ENCODE measurements at regions not wholly inside any gene's neighbourhood (a gene's known extent, or its start where the extent isn't known, plus 50 kb on each side); places are given as distances from the start of the nearest gene placed in this dataset.

DNA sequence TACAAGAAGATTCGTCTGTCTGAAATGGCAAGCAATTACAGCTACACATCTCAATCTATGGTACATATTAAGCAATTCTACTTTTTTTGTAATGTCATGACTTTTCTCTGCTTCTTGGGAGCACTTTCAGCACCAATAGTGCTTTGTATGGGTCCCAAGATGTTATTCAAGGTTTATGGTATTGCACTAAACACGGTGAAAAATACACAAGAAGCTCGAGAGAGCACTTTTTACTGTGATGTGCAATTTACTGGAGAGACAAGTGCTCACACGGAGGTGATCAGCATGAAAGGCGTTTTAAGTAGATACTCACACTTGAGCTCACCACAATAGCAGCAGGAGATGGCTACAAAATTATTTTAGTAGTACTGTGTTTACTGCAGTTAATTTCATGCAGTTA is 783.6 kb downstream of the CBLN2 start (continued):
- no peak for TF ChIP-seq ZNF274 (IDR thresholded peaks at IDR 0.05; ENCODE audit: low read depth, low read length)
- TF ChIP-seq, protein P1, sequence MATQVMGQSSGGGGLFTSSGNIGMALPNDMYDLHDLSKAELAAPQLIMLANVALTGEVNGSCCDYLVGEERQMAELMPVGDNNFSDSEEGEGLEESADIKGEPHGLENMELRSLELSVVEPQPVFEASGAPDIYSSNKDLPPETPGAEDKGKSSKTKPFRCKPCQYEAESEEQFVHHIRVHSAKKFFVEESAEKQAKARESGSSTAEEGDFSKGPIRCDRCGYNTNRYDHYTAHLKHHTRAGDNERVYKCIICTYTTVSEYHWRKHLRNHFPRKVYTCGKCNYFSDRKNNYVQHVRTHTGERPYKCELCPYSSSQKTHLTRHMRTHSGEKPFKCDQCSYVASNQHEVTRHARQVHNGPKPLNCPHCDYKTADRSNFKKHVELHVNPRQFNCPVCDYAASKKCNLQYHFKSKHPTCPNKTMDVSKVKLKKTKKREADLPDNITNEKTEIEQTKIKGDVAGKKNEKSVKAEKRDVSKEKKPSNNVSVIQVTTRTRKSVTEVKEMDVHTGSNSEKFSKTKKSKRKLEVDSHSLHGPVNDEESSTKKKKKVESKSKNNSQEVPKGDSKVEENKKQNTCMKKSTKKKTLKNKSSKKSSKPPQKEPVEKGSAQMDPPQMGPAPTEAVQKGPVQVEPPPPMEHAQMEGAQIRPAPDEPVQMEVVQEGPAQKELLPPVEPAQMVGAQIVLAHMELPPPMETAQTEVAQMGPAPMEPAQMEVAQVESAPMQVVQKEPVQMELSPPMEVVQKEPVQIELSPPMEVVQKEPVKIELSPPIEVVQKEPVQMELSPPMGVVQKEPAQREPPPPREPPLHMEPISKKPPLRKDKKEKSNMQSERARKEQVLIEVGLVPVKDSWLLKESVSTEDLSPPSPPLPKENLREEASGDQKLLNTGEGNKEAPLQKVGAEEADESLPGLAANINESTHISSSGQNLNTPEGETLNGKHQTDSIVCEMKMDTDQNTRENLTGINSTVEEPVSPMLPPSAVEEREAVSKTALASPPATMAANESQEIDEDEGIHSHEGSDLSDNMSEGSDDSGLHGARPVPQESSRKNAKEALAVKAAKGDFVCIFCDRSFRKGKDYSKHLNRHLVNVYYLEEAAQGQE (IDR thresholded peaks at IDR 0.05; ENCODE audit: low read depth) = no peak
- TF ChIP-seq, protein P2, sequence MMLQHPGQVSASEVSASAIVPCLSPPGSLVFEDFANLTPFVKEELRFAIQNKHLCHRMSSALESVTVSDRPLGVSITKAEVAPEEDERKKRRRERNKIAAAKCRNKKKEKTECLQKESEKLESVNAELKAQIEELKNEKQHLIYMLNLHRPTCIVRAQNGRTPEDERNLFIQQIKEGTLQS (IDR thresholded peaks at IDR 0.05) = no peak

- Histone ChIP-seq H3K9me3 (ENCODE audit: control insufficient read depth in 1 of 2, insufficient read depth in 1 of 2, low read depth in 1 of 2, low read length in 2 of 2) (peaks cover 11 to 31% of the 10 kb centered on the region in 2 experiments; a peak in 2 of 4 replicates), H3K36me3 (ENCODE audit: control insufficient read depth in 1 of 2, insufficient read depth in 2 of 2, low read length in 2 of 2) (no peaks in the 10 kb centered on the region), H2AFZ (ENCODE audit: low read depth, low read length, poor library complexity, severe bottlenecking) (no peak overlapping the region), H3K4me3 (replicated peaks in 1 of 2; ENCODE audit: low read depth in 1 of 2, low read length in 2 of 2) (no peak overlapping the region), H3K4me1 (ENCODE audit: control insufficient read depth in 1 of 2, insufficient read depth in 2 of 2, low read length in 2 of 2) (no peaks in the 10 kb centered on the region), H3K4me2 (ENCODE audit: low read length) (no peak overlapping the region), H3K27me3 (ENCODE audit: insufficient read depth, low read length) (no peaks in the 10 kb centered on the region), H4K20me1 (ENCODE audit: insufficient read depth) (no peaks in the 10 kb centered on the region), H3K27ac (ENCODE audit: low read depth, low read length) (no peak overlapping the region), H3K9me2 (ENCODE audit: insufficient read depth) (no peaks in the 10 kb centered on the region), H3K9ac (ENCODE audit: low read length) (no peak overlapping the region), H3K79me2 (ENCODE audit: insufficient read depth, low read length) (no peaks in the 10 kb centered on the region)
- intact Hi-C loops (cut with micrococcal nuclease) = no loop called here
- ATAC-seq (no peak), DNase-seq (ENCODE audit: low read depth, low spot score) (no peak)
- POLR2A ChIA-PET = no interaction called here
- CTCF ChIA-PET = no interaction called here
- TF ChIP-seq RAD21 (IDR thresholded peaks at IDR 0.05; ENCODE audit: low read depth) (no peak), POLR2A (IDR thresholded peaks at IDR 0.05; ENCODE audit: borderline replicate concordance, extremely low read depth, insufficient read depth, insufficient read length) (no peak), EZH2phosphoT487 (IDR thresholded peaks at IDR 0.05; ENCODE audit: borderline replicate concordance) (no peak), JUND (IDR thresholded peaks at IDR 0.05) (no peak), FOSL1 (IDR thresholded peaks at IDR 0.05; ENCODE audit: low read depth) (no peak), SIN3A (IDR thresholded peaks at IDR 0.05; ENCODE audit: low read depth) (no peak), ELF1 (IDR thresholded peaks at IDR 0.05; ENCODE audit: borderline replicate concordance, low read depth) (no peak), MAX (IDR thresholded peaks at IDR 0.05) (no peak), CEBPB (IDR thresholded peaks at IDR 0.05; ENCODE audit: low read depth) (no peak), EZH2 (IDR thresholded peaks at IDR 0.05) (no peak), ZFX (IDR thresholded peaks at IDR 0.05) (no peak), TCF7L2 (IDR thresholded peaks at IDR 0.05; ENCODE audit: borderline replicate concordance, extremely low read depth, insufficient read depth, insufficient read length) (no peak), POLR2AphosphoS5 (IDR thresholded peaks at IDR 0.05; ENCODE audit: low read depth, low read length) (no peak)
- TF ChIP-seq, protein P1 (IDR thresholded peaks at IDR 0.05; ENCODE audit: low read depth) = no peak
- TF ChIP-seq, protein P3, sequence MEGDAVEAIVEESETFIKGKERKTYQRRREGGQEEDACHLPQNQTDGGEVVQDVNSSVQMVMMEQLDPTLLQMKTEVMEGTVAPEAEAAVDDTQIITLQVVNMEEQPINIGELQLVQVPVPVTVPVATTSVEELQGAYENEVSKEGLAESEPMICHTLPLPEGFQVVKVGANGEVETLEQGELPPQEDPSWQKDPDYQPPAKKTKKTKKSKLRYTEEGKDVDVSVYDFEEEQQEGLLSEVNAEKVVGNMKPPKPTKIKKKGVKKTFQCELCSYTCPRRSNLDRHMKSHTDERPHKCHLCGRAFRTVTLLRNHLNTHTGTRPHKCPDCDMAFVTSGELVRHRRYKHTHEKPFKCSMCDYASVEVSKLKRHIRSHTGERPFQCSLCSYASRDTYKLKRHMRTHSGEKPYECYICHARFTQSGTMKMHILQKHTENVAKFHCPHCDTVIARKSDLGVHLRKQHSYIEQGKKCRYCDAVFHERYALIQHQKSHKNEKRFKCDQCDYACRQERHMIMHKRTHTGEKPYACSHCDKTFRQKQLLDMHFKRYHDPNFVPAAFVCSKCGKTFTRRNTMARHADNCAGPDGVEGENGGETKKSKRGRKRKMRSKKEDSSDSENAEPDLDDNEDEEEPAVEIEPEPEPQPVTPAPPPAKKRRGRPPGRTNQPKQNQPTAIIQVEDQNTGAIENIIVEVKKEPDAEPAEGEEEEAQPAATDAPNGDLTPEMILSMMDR (IDR thresholded peaks at IDR 0.05 in 2 of 3, conservative IDR thresholded peaks at IDR 0.05 in 1 of 3; ENCODE audit: borderline replicate concordance in 1 of 3, insufficient read depth in 1 of 3, low read depth in 2 of 3, low read length in 2 of 3) = no peak
- BruUV-seq (replicated peaks) = no TSS peak
- RAD21 ChIA-PET (ENCODE audit: low non-redundant PET in 1 of 2, low total read pairs in 2 of 2, uncharacterized antibody in 2 of 2, unreplicated experiment in 2 of 2) = no interaction called here
Observed at GRCh38 chr18:71754246-71754645, 789.9 kb downstream of the CBLN2 start.

Data from HCT116 (cell line).